ENCODE measurements at regions not wholly inside any gene's neighbourhood (a gene's known extent, or its start where the extent isn't known, plus 50 kb on each side); places are given as distances from the start of the nearest gene placed in this dataset.

GRCh38 chr6:165937564-165938358 lies 229.9 kb downstream of the TBXT start:
- peaks cover 0 to 9% (median 0%) of the 10 kb centered on the region in 5 donors for H3K36me3 Mint-ChIP-seq
- CTCF ChIA-PET: no interaction called here
- intact Hi-C loops (cut with micrococcal nuclease): no loop called here
- no peaks in the 10 kb centered on the region for H3K4me1 ChIP-seq (ENCODE audit: control insufficient read depth in 2 of 2, insufficient read depth in 2 of 2, low read length in 2 of 2)
- DNase-seq: no peak
- H3K27me3 ChIP-seq (ENCODE audit: control insufficient read depth in 2 of 2, insufficient read depth in 2 of 2, low read length in 2 of 2): peaks cover 0 to 2% of the 10 kb centered on the region in 2 donors
- no peaks in the 10 kb centered on the region for H3K9me3 ChIP-seq (ENCODE audit: control insufficient read depth in 2 of 3, low read length in 3 of 3)
- no peak overlapping the region for H3K27ac ChIP-seq (ENCODE audit: low read depth, low read length)
- H3K27me3 Mint-ChIP-seq: peaks cover 2 to 47% (median 17%) of the 10 kb centered on the region in 5 donors
- H3K9me3 Mint-ChIP-seq: peaks cover 0 to 17% (median 4%) of the 10 kb centered on the region in 11 donors
- no peak overlapping the region for H3K27ac Mint-ChIP-seq
- POLR2A ChIA-PET: no interaction called here
- peaks cover 0 to under 1% (median 0%) of the 10 kb centered on the region in 7 donors for H3K4me1 Mint-ChIP-seq
- no peaks in the 10 kb centered on the region for H3K36me3 ChIP-seq (ENCODE audit: control insufficient read depth in 2 of 3, insufficient read depth in 3 of 3, low read length in 3 of 3)
- no peak overlapping the region for H3K4me3 ChIP-seq (ENCODE audit: low read length)
- no peak overlapping the region for H3K4me3 Mint-ChIP-seq
- ATAC-seq: no peak

- H3K27ac Mint-ChIP-seq: no peak overlapping the region
- intact Hi-C loops (cut with micrococcal nuclease): no loop called here
- POLR2A ChIA-PET: no interaction called here
- peaks cover 2 to 44% (median 17%) of the 10 kb centered on the region in 5 donors for H3K27me3 Mint-ChIP-seq
- H3K9me3 ChIP-seq (ENCODE audit: control insufficient read depth in 2 of 3, low read length in 3 of 3): no peaks in the 10 kb centered on the region
- no peak overlapping the region for H3K27ac ChIP-seq (ENCODE audit: low read depth, low read length)
- peaks cover 0 to 9% (median 0%) of the 10 kb centered on the region in 5 donors for H3K36me3 Mint-ChIP-seq
- peaks cover 0 to 2% of the 10 kb centered on the region in 2 donors for H3K27me3 ChIP-seq (ENCODE audit: control insufficient read depth in 2 of 2, insufficient read depth in 2 of 2, low read length in 2 of 2)
- H3K36me3 ChIP-seq (ENCODE audit: control insufficient read depth in 2 of 3, insufficient read depth in 3 of 3, low read length in 3 of 3): no peaks in the 10 kb centered on the region
- no peak for ATAC-seq
- CTCF ChIA-PET: no interaction called here
- no peak overlapping the region for H3K4me3 ChIP-seq (ENCODE audit: low read length)
- no peak overlapping the region for H3K4me3 Mint-ChIP-seq
- no peak for DNase-seq
- H3K9me3 Mint-ChIP-seq: peaks cover 0 to 12% (median 2%) of the 10 kb centered on the region in 11 donors
- no peaks in the 10 kb centered on the region for H3K4me1 ChIP-seq (ENCODE audit: control insufficient read depth in 2 of 2, insufficient read depth in 2 of 2, low read length in 2 of 2)
- H3K4me1 Mint-ChIP-seq: no peaks in the 10 kb centered on the region
These were observed 231.0 kb downstream of the TBXT start for GRCh38 chr6:165936660-165937059.

- peaks cover 0 to 12% (median 2%) of the 10 kb centered on the region in 11 donors for H3K9me3 Mint-ChIP-seq
- ATAC-seq (no peak), DNase-seq (no peak)
- peaks cover 2 to 44% (median 17%) of the 10 kb centered on the region in 5 donors for H3K27me3 Mint-ChIP-seq
- no peaks in the 10 kb centered on the region for H3K9me3 ChIP-seq (ENCODE audit: control insufficient read depth in 2 of 3, low read length in 3 of 3)
- no peak overlapping the region for H3K27ac Mint-ChIP-seq
- ChIA-PET CTCF (no interaction called here), POLR2A (no interaction called here)
- peaks cover 0 to 9% (median 0%) of the 10 kb centered on the region in 5 donors for H3K36me3 Mint-ChIP-seq
- intact Hi-C loops (cut with micrococcal nuclease): no loop called here
- no peaks in the 10 kb centered on the region for H3K4me1 ChIP-seq (ENCODE audit: control insufficient read depth in 2 of 2, insufficient read depth in 2 of 2, low read length in 2 of 2)
- H3K36me3 ChIP-seq (ENCODE audit: control insufficient read depth in 2 of 3, insufficient read depth in 3 of 3, low read length in 3 of 3): no peaks in the 10 kb centered on the region
- H3K4me3 ChIP-seq (ENCODE audit: low read length): no peak overlapping the region
- H3K27me3 ChIP-seq (ENCODE audit: control insufficient read depth in 2 of 2, insufficient read depth in 2 of 2, low read length in 2 of 2): peaks cover 0 to 2% of the 10 kb centered on the region in 2 donors
- no peak overlapping the region for H3K27ac ChIP-seq (ENCODE audit: low read depth, low read length)
- H3K4me1 Mint-ChIP-seq: no peaks in the 10 kb centered on the region
- no peak overlapping the region for H3K4me3 Mint-ChIP-seq
These were observed 231.6 kb downstream of the TBXT start for GRCh38 chr6:165936096-165936495.

- ATAC-seq (no peak), DNase-seq (no peak)
- no peaks in the 10 kb centered on the region for H3K27me3 ChIP-seq (ENCODE audit: control insufficient read depth in 2 of 2, insufficient read depth in 2 of 2, low read length in 2 of 2)
- ChIA-PET POLR2A (no interaction called here), CTCF (no interaction called here)
- H3K4me3 Mint-ChIP-seq: no peak overlapping the region
- peaks cover 0 to 9% (median 0%) of the 10 kb centered on the region in 5 donors for H3K36me3 Mint-ChIP-seq
- no peaks in the 10 kb centered on the region for H3K4me1 ChIP-seq (ENCODE audit: control insufficient read depth in 2 of 2, insufficient read depth in 2 of 2, low read length in 2 of 2)
- no peak overlapping the region for H3K4me3 ChIP-seq (ENCODE audit: low read length)
- peaks cover 0 to 16% (median 0%) of the 10 kb centered on the region in 11 donors for H3K9me3 Mint-ChIP-seq
- intact Hi-C loops (cut with micrococcal nuclease): no loop called here
- no peaks in the 10 kb centered on the region for H3K36me3 ChIP-seq (ENCODE audit: control insufficient read depth in 2 of 3, insufficient read depth in 3 of 3, low read length in 3 of 3)
- no peak overlapping the region for H3K27ac ChIP-seq (ENCODE audit: low read depth, low read length)
- peaks cover 2 to 32% (median 16%) of the 10 kb centered on the region in 5 donors for H3K27me3 Mint-ChIP-seq
- H3K27ac Mint-ChIP-seq: no peak overlapping the region
- H3K4me1 Mint-ChIP-seq: no peaks in the 10 kb centered on the region
- H3K9me3 ChIP-seq (ENCODE audit: control insufficient read depth in 2 of 3, low read length in 3 of 3): no peaks in the 10 kb centered on the region
These were observed 236.0 kb downstream of the TBXT start for GRCh38 chr6:165931675-165932074.

- Mint-ChIP-seq H3K36me3 (peaks cover 0 to 4% (median 0%) of the 10 kb centered on the region in 5 donors), H3K27ac (no peak overlapping the region), H3K4me1 (no peaks in the 10 kb centered on the region), H3K4me3 (no peak overlapping the region), H3K27me3 (peaks cover 0 to 24% (median 13%) of the 10 kb centered on the region in 5 donors), H3K9me3 (peaks cover 0 to 12% (median 0%) of the 10 kb centered on the region in 11 donors)
- no peaks in the 10 kb centered on the region for H3K9me3 ChIP-seq (ENCODE audit: control insufficient read depth in 2 of 3, low read length in 3 of 3)
- ATAC-seq (no peak), DNase-seq (no peak)
- ChIA-PET POLR2A (no interaction called here), CTCF (no interaction called here)
- no peaks in the 10 kb centered on the region for H3K4me1 ChIP-seq (ENCODE audit: control insufficient read depth in 2 of 2, insufficient read depth in 2 of 2, low read length in 2 of 2)
- no peak overlapping the region for H3K27ac ChIP-seq (ENCODE audit: low read depth, low read length)
- no peaks in the 10 kb centered on the region for H3K27me3 ChIP-seq (ENCODE audit: control insufficient read depth in 2 of 2, insufficient read depth in 2 of 2, low read length in 2 of 2)
- H3K4me3 ChIP-seq (ENCODE audit: low read length): no peak overlapping the region
- no peaks in the 10 kb centered on the region for H3K36me3 ChIP-seq (ENCODE audit: control insufficient read depth in 2 of 3, insufficient read depth in 3 of 3, low read length in 3 of 3)
- intact Hi-C loops (cut with micrococcal nuclease): no loop called here
These were observed 236.9 kb downstream of the TBXT start for GRCh38 chr6:165930668-165931214.

GRCh38 chr6:165929607-165930006 lies 238.0 kb downstream of the TBXT start:
- no peaks in the 10 kb centered on the region for H3K36me3 ChIP-seq (ENCODE audit: control insufficient read depth in 2 of 3, insufficient read depth in 3 of 3, low read length in 3 of 3)
- Mint-ChIP-seq H3K4me3 (no peak overlapping the region), H3K27me3 (peaks cover 0 to 18% (median 8%) of the 10 kb centered on the region in 5 donors), H3K4me1 (no peaks in the 10 kb centered on the region), H3K36me3 (no peaks in the 10 kb centered on the region), H3K27ac (no peak overlapping the region), H3K9me3 (peaks cover 0 to 6% (median 0%) of the 10 kb centered on the region in 11 donors)
- H3K4me3 ChIP-seq (ENCODE audit: low read length): no peak overlapping the region
- no peaks in the 10 kb centered on the region for H3K4me1 ChIP-seq (ENCODE audit: control insufficient read depth in 2 of 2, insufficient read depth in 2 of 2, low read length in 2 of 2)
- no peaks in the 10 kb centered on the region for H3K9me3 ChIP-seq (ENCODE audit: control insufficient read depth in 2 of 3, low read length in 3 of 3)
- intact Hi-C loops (cut with micrococcal nuclease): no loop called here
- H3K27me3 ChIP-seq (ENCODE audit: control insufficient read depth in 2 of 2, insufficient read depth in 2 of 2, low read length in 2 of 2): no peaks in the 10 kb centered on the region
- CTCF ChIA-PET: no interaction called here
- POLR2A ChIA-PET: no interaction called here
- no peak for DNase-seq
- no peak for ATAC-seq
- H3K27ac ChIP-seq (ENCODE audit: low read depth, low read length): no peak overlapping the region

- no peak for DNase-seq
- intact Hi-C loops (cut with micrococcal nuclease): no loop called here
- H3K4me3 ChIP-seq (ENCODE audit: low read length): no peak overlapping the region
- POLR2A ChIA-PET: no interaction called here
- peaks cover 0 to 13% (median 0%) of the 10 kb centered on the region in 11 donors for H3K9me3 Mint-ChIP-seq
- no peak overlapping the region for H3K27ac Mint-ChIP-seq
- H3K36me3 Mint-ChIP-seq: no peaks in the 10 kb centered on the region
- ATAC-seq: no peak
- no peak overlapping the region for H3K4me3 Mint-ChIP-seq
- CTCF ChIA-PET: no interaction called here
- no peaks in the 10 kb centered on the region for H3K27me3 ChIP-seq (ENCODE audit: control insufficient read depth in 2 of 2, insufficient read depth in 2 of 2, low read length in 2 of 2)
- H3K36me3 ChIP-seq (ENCODE audit: control insufficient read depth in 2 of 3, insufficient read depth in 3 of 3, low read length in 3 of 3): no peaks in the 10 kb centered on the region
- no peaks in the 10 kb centered on the region for H3K4me1 ChIP-seq (ENCODE audit: control insufficient read depth in 2 of 2, insufficient read depth in 2 of 2, low read length in 2 of 2)
- no peaks in the 10 kb centered on the region for H3K9me3 ChIP-seq (ENCODE audit: control insufficient read depth in 2 of 3, low read length in 3 of 3)
- peaks cover 0 to 29% (median 13%) of the 10 kb centered on the region in 5 donors for H3K27me3 Mint-ChIP-seq
- no peak overlapping the region for H3K27ac ChIP-seq (ENCODE audit: low read depth, low read length)
- no peaks in the 10 kb centered on the region for H3K4me1 Mint-ChIP-seq
These were observed 241.3 kb downstream of the TBXT start for GRCh38 chr6:165926378-165926777.

Data from naive thymus-derived CD4-positive, alpha-beta T cell (primary cell).